Peyer's patch (tissue), 4 donors: ENCODE measurements at regions not wholly inside any gene's neighbourhood (a gene's known extent, or its start where the extent isn't known, plus 50 kb on each side); places are given as distances from the start of the nearest gene placed in this dataset.

Experiments
- POLR2A ChIP-seq, 2 donors: fragments of 450-650 bp; IDR thresholded peaks; one replicate each; pipeline ENCODE4 v1.5.1; 2017; ENCODE audit warnings: antibody characterized with exemption in 2 of 2, mild to moderate bottlenecking in 2 of 2, moderate library complexity in 2 of 2
- TF ChIP-seq, protein P1 (sequence below), 6 experiments: fragments of 450-650 bp in 4 of 6; fragments of 200-600 bp in 2 of 6; sonication (generic) in 1 of 6; IDR thresholded peaks; one replicate each; pipeline ENCODE4 v1.5.1; 2017 to 2019; ENCODE audit warnings: antibody characterized with exemption in 6 of 6, mild to moderate bottlenecking in 3 of 6, moderate library complexity in 1 of 6

DNA sequence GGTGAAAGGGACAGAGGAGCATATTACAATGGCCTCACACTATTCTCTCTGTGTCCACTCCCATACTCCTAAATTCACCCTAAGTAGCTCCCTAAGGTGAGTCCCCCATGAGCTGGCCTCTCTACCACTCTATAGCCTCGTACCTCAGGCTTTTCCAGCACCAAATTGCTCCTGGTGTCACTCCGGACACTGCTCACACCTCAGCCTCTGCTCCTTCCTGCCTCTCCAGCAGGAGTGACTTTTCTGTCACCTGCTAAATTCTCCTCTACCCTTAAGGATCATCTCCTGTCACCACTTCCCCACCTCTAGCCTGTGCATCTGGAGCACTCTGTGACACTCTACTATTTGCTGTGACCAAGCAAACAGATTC is 65.8 kb upstream of the CAMK1G start:
- TF ChIP-seq, protein P1, sequence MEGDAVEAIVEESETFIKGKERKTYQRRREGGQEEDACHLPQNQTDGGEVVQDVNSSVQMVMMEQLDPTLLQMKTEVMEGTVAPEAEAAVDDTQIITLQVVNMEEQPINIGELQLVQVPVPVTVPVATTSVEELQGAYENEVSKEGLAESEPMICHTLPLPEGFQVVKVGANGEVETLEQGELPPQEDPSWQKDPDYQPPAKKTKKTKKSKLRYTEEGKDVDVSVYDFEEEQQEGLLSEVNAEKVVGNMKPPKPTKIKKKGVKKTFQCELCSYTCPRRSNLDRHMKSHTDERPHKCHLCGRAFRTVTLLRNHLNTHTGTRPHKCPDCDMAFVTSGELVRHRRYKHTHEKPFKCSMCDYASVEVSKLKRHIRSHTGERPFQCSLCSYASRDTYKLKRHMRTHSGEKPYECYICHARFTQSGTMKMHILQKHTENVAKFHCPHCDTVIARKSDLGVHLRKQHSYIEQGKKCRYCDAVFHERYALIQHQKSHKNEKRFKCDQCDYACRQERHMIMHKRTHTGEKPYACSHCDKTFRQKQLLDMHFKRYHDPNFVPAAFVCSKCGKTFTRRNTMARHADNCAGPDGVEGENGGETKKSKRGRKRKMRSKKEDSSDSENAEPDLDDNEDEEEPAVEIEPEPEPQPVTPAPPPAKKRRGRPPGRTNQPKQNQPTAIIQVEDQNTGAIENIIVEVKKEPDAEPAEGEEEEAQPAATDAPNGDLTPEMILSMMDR (IDR thresholded peaks at IDR 0.05): no peak
- TF ChIP-seq POLR2A (IDR thresholded peaks at IDR 0.05): no peak
